ENCODE measurements at regions not wholly inside any gene's neighbourhood (a gene's known extent, or its start where the extent isn't known, plus 50 kb on each side); places are given as distances from the start of the nearest gene placed in this dataset.
"Not testable (repeated sequence)": the region's sequence is repeated elsewhere in the genome, so short reads cannot be mapped to it uniquely, and the experiment has no call there.

DNA sequence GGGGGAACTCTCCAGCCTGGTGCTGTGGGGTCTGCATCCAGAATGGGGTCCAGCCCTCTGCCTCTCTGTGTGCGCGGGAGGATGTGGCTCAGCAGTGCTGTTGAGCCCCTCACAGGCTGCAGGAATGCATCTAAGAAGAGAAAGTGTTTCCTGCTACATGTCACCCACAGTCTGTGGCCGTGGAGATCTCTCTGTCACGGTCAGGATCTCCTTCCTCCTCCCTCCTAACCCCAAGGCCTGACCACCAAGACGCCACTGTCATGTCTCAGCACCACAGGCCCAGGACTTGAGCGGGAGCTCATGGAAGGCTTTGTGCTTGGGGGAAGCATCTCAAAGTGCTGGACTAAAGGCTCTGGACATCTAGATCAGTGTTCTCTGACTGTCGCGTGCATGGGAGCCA is 90.1 kb downstream of the SREK1 start:
- DNase-seq (ENCODE audit: low read depth), result no peak

GRCh38 chr5:66238435-66238834 is 94.3 kb downstream of the SREK1 start:
- DNase-seq (ENCODE audit: low read depth), result no peak

- DNase-seq (ENCODE audit: low read depth), result no peak
Measured at GRCh38 chr5:66239034-66239433, 94.9 kb downstream of the SREK1 start.

GRCh38 chr5:66241136-66241825 is 97.2 kb downstream of the SREK1 start:
- DNase-seq (ENCODE audit: low read depth), result no peak

DNA sequence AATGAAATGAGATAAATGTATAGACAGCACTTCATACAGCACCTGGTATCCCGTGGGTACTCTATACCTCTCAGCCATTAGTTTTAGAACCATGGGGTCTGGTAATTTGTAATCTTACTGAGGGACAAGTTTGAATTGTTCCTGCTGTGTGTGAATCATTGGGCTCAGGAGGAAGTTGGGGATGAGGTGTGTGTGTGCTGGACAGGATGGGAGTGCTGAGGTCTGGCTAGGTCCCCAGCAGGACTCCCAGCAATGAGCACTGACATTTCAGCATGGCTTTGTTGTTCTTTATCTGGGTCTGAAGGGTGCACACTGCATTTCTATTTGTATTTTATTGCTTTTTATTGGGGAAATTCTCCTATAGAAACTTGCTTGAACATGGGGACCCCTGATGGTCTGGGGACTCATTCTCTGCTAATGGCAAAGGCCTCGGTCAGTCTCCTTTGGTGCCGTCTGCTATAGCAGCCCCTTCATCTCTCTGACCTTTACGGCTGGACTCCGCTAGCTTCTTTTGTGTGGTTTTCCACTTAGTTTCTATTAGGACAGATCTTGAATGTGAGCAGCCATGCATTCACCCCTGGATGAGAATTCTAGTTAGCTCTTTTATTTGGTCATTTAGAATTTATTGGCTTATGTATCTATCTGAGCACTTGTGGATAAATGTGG is 98.1 kb downstream of the SREK1 start:
- no peak for DNase-seq (ENCODE audit: low read depth)

DNA sequence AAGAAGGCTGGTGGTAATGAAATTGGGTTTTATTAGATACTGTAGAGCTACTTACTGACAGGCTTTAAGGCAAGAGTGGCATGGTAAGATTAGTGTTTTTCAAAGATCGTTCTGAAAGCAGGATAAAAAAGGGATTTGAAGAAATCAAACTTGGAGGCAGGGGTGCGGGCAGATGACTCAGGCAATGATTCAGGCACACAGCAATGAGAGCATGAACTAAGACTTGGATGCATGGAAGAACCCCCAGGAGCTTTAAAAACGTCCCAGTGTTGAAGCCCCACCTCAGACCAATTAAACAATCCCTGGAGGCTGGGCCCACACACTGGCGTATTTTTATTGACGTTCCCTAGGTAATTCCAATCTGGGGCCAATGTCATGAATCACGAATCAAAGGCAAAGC is 102.5 kb downstream of the SREK1 start:
- DNase-seq (ENCODE audit: low read depth), result no peak

GRCh38 chr5:66247176-66247960 is 103.3 kb downstream of the SREK1 start:
- DNase-seq (ENCODE audit: low read depth), result no peak

GRCh38 chr5:66248874-66249273 is 104.8 kb downstream of the SREK1 start:
- DNase-seq (ENCODE audit: low read depth), result no peak

DNA sequence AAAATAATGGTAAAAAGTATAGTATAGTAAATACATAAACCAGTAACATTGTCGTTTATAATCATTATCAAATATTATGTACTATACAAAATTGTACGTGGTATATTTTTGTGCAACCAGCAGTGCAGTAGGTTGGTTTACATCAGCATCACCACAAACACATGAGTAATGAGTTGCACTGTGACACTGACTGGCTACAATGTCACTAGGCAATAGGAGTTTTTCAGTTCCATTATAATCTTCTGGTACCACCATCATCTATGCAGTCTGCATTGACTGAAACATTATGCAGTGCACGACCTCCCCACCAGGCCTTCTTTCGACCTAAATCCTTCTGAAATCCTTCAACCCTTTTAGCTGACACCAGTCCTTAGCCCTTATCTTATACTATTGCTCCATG is 105.8 kb downstream of the SREK1 start:
- no peak for DNase-seq (ENCODE audit: low read depth)

GRCh38 chr5:66252849-66253248 is 108.7 kb downstream of the SREK1 start:
- DNase-seq (ENCODE audit: low read depth), result no peak

GRCh38 chr5:66255714-66256113 is 111.6 kb downstream of the SREK1 start:
- DNase-seq (ENCODE audit: low read depth), result no peak

GRCh38 chr5:66273121-66273520 is 129.0 kb downstream of the SREK1 start:
- no peak for DNase-seq (ENCODE audit: low read depth)

- DNase-seq (ENCODE audit: low read depth), result no peak
Measured at GRCh38 chr5:66276986-66277385, 132.9 kb downstream of the SREK1 start.

DNA sequence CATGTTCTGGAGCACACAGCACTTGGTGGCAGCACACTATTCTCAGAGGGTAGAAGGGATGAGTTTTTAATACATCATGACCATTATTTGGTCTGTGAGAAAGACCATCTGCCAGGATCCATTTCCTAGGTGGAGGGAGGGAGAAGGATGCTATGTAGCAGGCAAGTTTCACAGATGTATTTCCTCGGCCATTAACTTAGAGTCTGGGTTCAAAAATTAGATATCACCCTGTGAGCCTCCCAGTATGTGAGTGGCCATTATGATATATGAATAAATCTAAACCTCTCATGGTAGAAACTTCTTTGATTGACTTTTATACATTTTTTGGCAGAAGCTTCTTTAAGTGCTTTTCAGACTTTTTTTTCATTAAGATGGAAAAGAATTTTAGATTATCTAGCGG is 133.9 kb downstream of the SREK1 start:
- no peak for DNase-seq (ENCODE audit: low read depth)

- DNase-seq (ENCODE audit: low read depth), result no peak
Measured at GRCh38 chr5:66281294-66281693, 137.2 kb downstream of the SREK1 start.

- no peak for DNase-seq (ENCODE audit: low read depth)
Measured at GRCh38 chr5:66284588-66285342, 140.7 kb downstream of the SREK1 start.

DNA sequence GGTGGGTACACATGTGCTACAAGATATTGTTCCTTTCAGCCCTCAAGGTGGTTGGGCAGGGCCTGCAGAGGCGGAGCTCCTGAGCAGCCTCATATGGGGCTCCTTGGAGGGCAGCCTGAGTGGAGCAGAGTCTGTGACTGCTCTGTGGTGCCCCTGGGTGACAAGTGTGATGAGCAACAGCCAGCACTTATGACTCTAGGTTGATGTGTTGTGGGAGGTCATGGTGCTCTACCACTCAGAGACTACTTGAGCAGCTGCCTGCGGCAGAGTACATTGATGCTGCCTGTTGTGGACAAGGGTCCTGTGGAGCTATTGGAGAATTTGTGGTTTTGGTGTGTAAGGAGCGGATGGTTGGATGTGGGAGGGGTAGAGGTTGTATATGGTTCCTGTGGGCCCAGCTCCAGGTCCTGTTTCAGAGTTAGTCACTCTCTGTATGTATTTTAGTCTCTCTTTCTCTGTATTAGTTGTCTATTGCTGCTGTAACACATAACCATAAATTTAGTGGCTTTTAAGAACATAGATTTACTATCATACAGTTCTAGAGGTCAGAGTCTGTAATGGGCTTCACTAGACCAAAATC is 141.3 kb downstream of the SREK1 start:
- no peak for DNase-seq (ENCODE audit: low read depth)

- DNase-seq (ENCODE audit: low read depth), result no peak
Measured at GRCh38 chr5:66291771-66292170, 147.7 kb downstream of the SREK1 start.

DNA sequence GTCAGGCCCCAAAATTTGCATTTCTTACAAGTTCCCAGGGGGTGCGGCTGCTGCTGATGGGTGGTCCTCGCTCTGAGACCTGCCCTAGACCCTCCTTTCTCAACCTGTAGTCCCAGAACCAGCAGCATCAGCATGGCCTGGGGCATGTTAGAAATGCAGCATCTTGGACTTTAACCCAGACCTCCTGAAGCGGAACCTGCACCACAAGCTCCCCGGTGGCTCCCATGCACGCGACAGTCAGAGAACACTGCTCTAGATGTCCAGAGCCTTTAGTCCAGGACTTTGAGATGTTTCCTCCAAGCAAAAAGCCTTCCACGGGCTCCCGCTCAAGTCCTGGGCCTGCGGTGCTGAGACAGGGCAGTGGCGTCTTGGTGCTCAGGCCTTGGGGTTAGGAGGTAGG is 149.8 kb downstream of the SREK1 start:
- DNase-seq (ENCODE audit: low read depth), result not testable (repeated sequence)

DNA sequence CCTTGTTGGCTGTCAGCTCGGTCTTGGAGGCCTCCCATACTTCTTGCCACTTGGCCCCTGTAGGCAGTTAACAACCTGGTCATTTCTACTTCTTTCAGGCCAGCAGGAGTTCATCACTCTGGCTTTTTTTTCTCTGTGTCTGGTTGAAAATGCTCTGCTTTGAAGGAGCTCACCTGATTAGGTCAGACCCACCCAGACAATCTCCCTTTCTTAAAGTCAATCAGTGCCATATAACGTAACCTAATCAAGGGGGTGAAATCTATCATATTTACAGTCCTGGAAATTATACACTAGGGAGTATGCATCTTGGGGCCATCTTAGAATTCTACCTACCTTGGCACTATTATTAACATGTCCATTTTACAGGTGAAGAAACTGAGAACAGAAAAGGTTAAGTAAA is 155.4 kb downstream of the SREK1 start:
- DNase-seq (ENCODE audit: low read depth), result no peak

DNA sequence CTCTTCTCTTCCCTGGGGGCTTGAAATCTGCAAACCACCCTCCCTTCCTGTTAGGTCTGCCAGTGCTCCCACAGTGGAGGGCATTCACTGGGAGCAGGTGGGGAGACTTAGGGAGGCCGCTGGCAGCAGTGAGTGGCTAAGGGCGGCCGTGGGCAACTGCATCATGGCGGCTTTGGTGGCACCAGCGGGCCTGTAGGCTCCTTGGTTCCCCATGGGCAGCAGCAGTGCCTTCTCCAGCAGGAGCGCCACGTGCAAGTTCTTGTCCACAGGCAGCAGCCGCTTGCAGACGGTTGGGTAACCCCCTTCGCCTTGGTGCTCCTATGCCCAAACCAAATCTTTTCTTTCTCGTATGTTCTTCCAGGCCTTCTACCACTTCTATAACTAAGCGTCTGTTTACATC is 158.2 kb downstream of the SREK1 start:
- no peak for DNase-seq (ENCODE audit: low read depth)
